ENCODE measurements at regions not wholly inside any gene's neighbourhood (a gene's known extent, or its start where the extent isn't known, plus 50 kb on each side); places are given as distances from the start of the nearest gene placed in this dataset.
"Not testable (repeated sequence)": the region's sequence is repeated elsewhere in the genome, so short reads cannot be mapped to it uniquely, and the experiment has no call there.

- intact Hi-C loops (cut with micrococcal nuclease): no loop called here
These were observed 159.8 kb upstream of the TMEM260 start for GRCh38 chr14:56419750-56420149.

- intact Hi-C loops (cut with micrococcal nuclease): no loop called here
These were observed 157.4 kb upstream of the TMEM260 start for GRCh38 chr14:56422221-56422620.

DNA sequence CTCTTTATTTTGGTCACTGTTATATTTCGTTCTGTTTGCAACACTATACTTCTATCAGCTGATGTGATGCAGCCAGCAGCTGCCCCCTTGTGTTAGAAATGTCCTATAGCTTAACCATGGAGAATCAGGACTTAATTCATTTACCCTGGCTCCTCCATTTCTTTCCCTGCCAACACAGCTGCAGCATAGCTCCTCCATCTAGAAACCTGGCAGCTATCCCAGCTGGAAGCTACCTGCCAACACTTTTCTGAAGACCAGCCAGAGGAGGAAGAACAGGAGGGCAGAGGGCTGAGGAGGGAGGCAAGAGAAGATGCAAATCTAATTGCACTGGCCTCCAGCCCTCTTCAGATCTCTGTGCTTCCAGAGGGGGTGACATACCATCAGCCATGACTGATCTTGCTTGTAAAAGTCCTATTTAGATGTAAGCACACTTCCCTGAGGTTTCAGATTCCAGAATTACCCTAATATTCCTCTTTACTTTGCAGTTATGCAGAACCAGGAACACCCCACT is 156.8 kb upstream of the TMEM260 start:
- intact Hi-C loops (cut with micrococcal nuclease): no loop called here

GRCh38 chr14:56423544-56423943 is 156.1 kb upstream of the TMEM260 start:
- intact Hi-C loops (cut with micrococcal nuclease): no loop called here

DNA sequence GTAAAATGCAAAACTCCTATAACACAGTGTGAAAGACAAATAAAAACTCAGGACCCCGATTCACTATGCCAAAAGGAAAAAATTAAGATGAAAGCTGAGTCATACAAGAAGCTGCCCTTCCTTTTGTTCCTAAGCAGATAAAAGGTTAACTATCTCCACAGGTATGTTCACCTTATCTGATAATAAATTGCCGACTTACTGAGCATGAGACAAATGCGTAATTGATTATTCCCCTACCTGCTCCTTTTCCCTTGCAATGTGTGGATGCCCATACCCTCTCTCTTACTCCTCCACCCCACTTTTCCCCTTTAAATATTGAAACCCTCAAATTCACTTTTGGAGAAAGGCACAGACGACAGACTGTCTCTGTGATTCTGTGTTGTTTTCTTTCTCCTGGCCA is 148.6 kb upstream of the TMEM260 start:
- intact Hi-C loops (cut with micrococcal nuclease): no loop called here

GRCh38 chr14:56449670-56450213 is 129.9 kb upstream of the TMEM260 start:
- intact Hi-C loops (cut with micrococcal nuclease): no loop called here

GRCh38 chr14:56452940-56453339 is 126.7 kb upstream of the TMEM260 start:
- intact Hi-C loops (cut with micrococcal nuclease): no loop called here

GRCh38 chr14:56454680-56455079 is 124.9 kb upstream of the TMEM260 start:
- intact Hi-C loops (cut with micrococcal nuclease): not testable (repeated sequence)

DNA sequence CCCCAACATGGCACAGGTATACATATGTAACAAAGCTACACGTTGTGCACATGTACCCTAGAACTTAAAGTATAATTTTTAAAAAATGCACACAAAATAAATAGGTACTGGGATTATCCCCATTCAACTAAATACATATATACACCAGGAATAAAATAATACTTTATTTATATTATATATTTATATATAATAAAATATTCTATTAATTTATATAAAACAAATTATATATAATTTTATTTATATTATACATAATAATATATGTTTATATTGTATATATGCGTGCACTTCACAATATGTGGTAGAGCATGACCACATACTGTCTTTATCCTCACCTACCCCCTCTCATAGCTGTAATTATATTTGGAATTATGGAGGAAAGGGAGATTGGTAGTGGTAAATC is 119.1 kb upstream of the TMEM260 start:
- intact Hi-C loops (cut with micrococcal nuclease): no loop called here

DNA sequence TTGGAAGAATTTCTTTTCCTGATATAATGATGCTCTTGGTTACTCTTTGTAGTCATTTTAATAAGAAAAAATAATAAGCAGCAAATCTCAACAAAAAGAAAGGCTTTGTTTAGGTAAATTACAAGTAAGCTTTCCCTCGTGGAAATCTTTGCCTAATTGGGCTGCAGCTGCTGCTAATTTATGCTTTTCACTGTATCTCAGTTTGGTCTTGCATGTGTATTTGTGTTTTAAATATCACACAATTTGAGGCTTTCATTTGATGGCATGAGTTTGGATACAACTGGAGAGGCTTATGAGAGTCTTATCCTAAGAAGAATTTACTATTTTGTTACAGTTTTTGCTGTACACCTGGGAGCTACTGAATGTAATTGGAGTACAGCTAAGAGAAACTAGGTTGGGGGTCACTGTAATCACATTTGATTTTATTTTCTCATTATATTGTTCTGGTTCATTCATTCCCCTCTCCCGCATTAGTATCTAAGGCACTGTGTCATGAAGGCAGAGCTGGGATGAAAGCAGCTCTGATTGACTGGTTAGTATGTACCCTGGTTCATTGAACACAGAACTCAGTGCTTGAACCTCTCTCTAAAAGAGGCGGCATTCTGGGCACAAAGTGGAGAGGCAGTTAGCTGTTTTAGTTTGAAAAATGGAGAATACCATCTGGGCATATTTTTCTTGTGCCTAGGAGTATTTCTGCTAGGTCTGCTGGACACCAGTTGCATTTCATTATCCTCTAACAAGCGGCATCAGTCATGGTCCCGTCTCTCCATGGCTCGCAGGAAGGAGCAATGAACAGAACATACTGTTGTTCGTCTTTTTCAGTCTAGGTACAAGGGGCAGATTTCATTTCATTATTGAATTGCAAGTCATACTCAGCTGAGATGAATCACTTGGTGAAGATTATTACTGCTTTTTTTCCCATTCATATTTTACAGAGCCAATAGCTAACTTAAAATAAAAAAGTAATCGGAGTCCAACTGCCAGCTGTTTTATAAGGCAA is 118.0 kb upstream of the TMEM260 start:
- intact Hi-C loops (cut with micrococcal nuclease): no loop called here

- intact Hi-C loops (cut with micrococcal nuclease): no loop called here
These were observed 116.2 kb upstream of the TMEM260 start for GRCh38 chr14:56463271-56463890.

- intact Hi-C loops (cut with micrococcal nuclease): no loop called here
These were observed 108.5 kb upstream of the TMEM260 start for GRCh38 chr14:56471056-56471455.

DNA sequence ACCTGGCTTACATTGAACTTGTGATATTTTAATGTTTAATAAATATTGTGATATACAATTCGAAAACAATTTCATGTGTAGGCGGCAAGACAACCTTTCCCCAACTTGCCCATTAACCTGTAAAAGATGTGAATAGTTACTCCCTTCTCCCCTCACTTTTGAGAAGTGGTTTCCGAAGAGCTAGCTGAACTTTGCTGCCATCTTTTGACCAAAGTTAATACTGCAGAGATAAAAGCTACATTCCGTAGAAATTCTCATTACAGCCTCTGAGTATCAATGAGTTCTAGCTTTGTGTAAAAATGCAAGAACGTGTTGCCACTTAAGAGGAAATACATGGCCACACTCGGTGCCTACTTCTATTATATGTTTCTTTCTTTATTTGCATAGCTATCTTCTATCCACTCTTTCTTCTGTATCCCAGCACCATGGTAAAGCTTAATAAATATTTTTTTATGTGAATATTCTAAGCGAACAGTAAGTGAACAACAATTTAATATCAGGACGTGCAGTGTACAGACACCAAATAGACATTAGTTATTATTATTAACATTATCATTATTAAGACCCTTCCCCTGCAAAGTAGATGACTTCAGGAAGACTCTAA is 105.1 kb upstream of the TMEM260 start:
- intact Hi-C loops (cut with micrococcal nuclease): loop anchor here (1.0 to 2.0 kb wide), 4 partner anchors 608 to 1204 kb away; partner anchors contain the start of gene FBXO34

GRCh38 chr14:56482310-56482911 is 97.2 kb upstream of the TMEM260 start:
- intact Hi-C loops (cut with micrococcal nuclease): no loop called here

- intact Hi-C loops (cut with micrococcal nuclease): no loop called here
These were observed 92.4 kb upstream of the TMEM260 start for GRCh38 chr14:56487090-56487667.

DNA sequence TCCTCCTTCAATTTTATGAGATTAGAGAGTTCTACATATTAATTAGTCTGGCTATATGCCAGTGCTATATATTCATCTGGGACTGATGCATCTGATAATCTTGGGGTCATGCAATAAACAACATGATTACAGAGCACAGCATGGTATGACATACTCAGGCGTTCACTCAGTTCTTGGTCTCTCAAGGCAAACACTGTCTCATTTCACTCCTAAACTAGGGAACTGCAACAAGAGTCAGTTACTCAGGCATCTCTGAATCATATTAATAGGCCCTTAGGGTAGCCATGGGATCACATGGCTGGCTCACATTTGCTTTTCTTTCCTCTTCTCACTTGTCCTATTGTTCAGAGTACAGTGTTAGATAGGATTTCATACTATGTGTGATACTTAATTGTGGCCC is 91.8 kb upstream of the TMEM260 start:
- intact Hi-C loops (cut with micrococcal nuclease): no loop called here

GRCh38 chr14:56488306-56488705 is 91.3 kb upstream of the TMEM260 start:
- intact Hi-C loops (cut with micrococcal nuclease): no loop called here

DNA sequence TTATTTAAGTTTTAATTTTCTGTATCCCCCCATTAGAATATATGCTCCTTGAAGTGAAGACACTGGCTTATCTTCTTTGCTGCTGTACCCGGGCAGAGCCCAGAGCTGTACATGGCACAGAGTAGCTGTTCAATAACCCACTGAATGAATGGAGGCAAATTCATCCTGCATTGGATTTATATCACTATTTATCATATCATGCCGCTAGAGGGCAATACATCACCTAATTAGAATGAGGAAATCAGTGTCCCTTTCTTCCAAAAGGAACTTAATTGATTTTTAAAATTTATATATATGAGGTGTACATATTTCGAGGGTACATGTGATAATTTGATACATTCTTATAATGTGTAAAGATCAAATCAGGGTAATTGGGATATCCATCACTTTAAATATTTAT is 89.2 kb upstream of the TMEM260 start:
- intact Hi-C loops (cut with micrococcal nuclease): loop anchor here (1.0 to 10.0 kb wide), 4 partner anchors 574 to 827 kb away; no protein-coding TSS in a partner anchor

- intact Hi-C loops (cut with micrococcal nuclease): loop anchor here (2.0 to 10.0 kb wide), 3 partner anchors 573 to 801 kb away; no protein-coding TSS in a partner anchor
These were observed 88.0 kb upstream of the TMEM260 start for GRCh38 chr14:56491299-56492285.
